Panc1 (cell line): ENCODE measurements at regions not wholly inside any gene's neighbourhood (a gene's known extent, or its start where the extent isn't known, plus 50 kb on each side); places are given as distances from the start of the nearest gene placed in this dataset.

Source experiments
- ATAC-seq: fragments of 200-7000 bp; cut with Tn5 transposase; 2 replicates; pipeline ENCODE4 v1.9.1; 2020; ENCODE audit warnings: mild to moderate bottlenecking, moderate library complexity
- BruUV-seq: library from RNA; stranded (reverse); fragments of 400-500 nt; replicated peaks from 2 replicates; lab custom pipeline; 2021; lab: Mats Ljungman, UMichigan
- CTCF ChIA-PET: fragments of 300-600 bp; sonication (Branson Sonifier 250); formaldehyde crosslinking; loops from one replicate; lab custom pipeline; 2022; ENCODE audit warnings: antibody characterized with exemption; lab: Charles Lee
- POLR2A ChIA-PET: fragments of 300-600 bp; sonication (Branson Sonifier 250); formaldehyde crosslinking; loops from one replicate; lab custom pipeline; 2022; ENCODE audit warnings: antibody characterized with exemption; lab: Charles Lee
- DNase-seq: peaks from one replicate; pipeline ENCODE4 v3.0.0-alpha.2; 2010; ENCODE audit warnings: low read depth, low spot score
- H3K27ac ChIP-seq: 2 replicates; pipeline ENCODE4 v1.5.1; 2011; ENCODE audit warnings: mild to moderate bottlenecking, low read length, inconsistent platforms
- H3K27me3 ChIP-seq: fragments of 200-500 bp; sonication (Bioruptor generic); 2 replicates; pipeline ENCODE4 v1.6.0; 2014; ENCODE audit warnings: low read length, inconsistent platforms; ENCODE audit not compliant: control insufficient read depth, insufficient read depth
- H3K36me3 ChIP-seq: fragments of 200-500 bp; sonication (Bioruptor generic); 2 replicates; pipeline ENCODE4 v1.5.1; 2014; ENCODE audit warnings: inconsistent platforms, mild to moderate bottlenecking, low read length, moderate library complexity; ENCODE audit not compliant: control insufficient read depth, insufficient read depth
- H3K4me1 ChIP-seq: 2 replicates; pipeline ENCODE4 v1.5.1; 2011; ENCODE audit warnings: inconsistent platforms, mild to moderate bottlenecking, low read length, moderate library complexity; ENCODE audit not compliant: control insufficient read depth, insufficient read depth
- H3K4me3 ChIP-seq, 2 experiments: 2 replicates each; pipeline ENCODE4 v1.5.1; 2011 to 2012; ENCODE audit warnings: low read depth in 2 of 2, low read length in 2 of 2, mild to moderate bottlenecking in 2 of 2, inconsistent platforms in 1 of 2, moderate library complexity in 1 of 2
- H3K9me3 ChIP-seq: fragments of 200-500 bp; sonication (Bioruptor generic); 2 replicates; pipeline ENCODE4 v1.5.1; 2014; ENCODE audit warnings: low read depth, mild to moderate bottlenecking, inconsistent platforms, low read length, moderate library complexity; ENCODE audit not compliant: control insufficient read depth, insufficient read depth
- CTCF ChIP-seq: fragments of 450-650 bp; IDR thresholded peaks from 2 replicates; pipeline ENCODE4 v1.5.1; 2017; ENCODE audit warnings: mild to moderate bottlenecking
- POLR2AphosphoS5 ChIP-seq: IDR thresholded peaks from 2 replicates; pipeline ENCODE4 v1.6.1; 2012; ENCODE audit warnings: mild to moderate bottlenecking, low read depth, low read length, moderate library complexity
- REST ChIP-seq, 2 experiments: IDR thresholded peaks; 2 replicates each; pipeline ENCODE4 v1.6.1; 2011 to 2012; ENCODE audit warnings: low read depth in 2 of 2, control low read depth in 1 of 2, low read length in 1 of 2, mild to moderate bottlenecking in 1 of 2, moderate library complexity in 1 of 2; ENCODE audit not compliant: insufficient read depth in 1 of 2
- SIN3A ChIP-seq: IDR thresholded peaks from 2 replicates; pipeline ENCODE4 v1.6.1; 2012; ENCODE audit warnings: low read depth, mild to moderate bottlenecking, low read length, moderate library complexity, borderline replicate concordance; ENCODE audit not compliant: insufficient read depth
- TCF7L2 ChIP-seq: IDR thresholded peaks from 2 replicates; pipeline ENCODE4 v1.6.1; 2011; ENCODE audit warnings: mild to moderate bottlenecking, low read depth, low read length, inconsistent platforms
- in situ Hi-C: cut with HindIII; loops from 2 replicates; pipeline ENCODE4 v1.10.0; 2016; ENCODE audit warnings: low sequenced_read_pairs, low pct_unique_long_range_greater_than_20kb
- intact Hi-C: fragments of 100-400 bp; cut with micrococcal nuclease; formaldehyde crosslinking; loops from one replicate; pipeline ENCODE4 v1.10.0; 2022; ENCODE audit not compliant: unreplicated experiment

GRCh38 chr1:116290085-116290705 lies 82.8 kb upstream of the ATP1A1 start:
- H3K4me1 ChIP-seq, result no peaks in the 10 kb centered on the region
- POLR2A ChIA-PET, result no interaction called here
- in situ Hi-C loops, result no loop called here
- BruUV-seq, result no TSS peak
- ATAC-seq, result no peak
- no peaks in the 10 kb centered on the region for H3K27me3 ChIP-seq
- H3K36me3 ChIP-seq, result no peaks in the 10 kb centered on the region
- no peak overlapping the region for H3K27ac ChIP-seq
- H3K9me3 ChIP-seq, result no peaks in the 10 kb centered on the region
- intact Hi-C loops, result no loop called here
- DNase-seq, result no peak
- CTCF ChIA-PET, result no interaction called here
- no peak overlapping the region for H3K4me3 ChIP-seq
- TF ChIP-seq REST (IDR thresholded peaks at IDR 0.05; ENCODE audit: insufficient read depth in 1 of 2, low read depth in 2 of 2, low read length in 1 of 2) (no peak), CTCF (no peak), POLR2AphosphoS5 (no peak), TCF7L2 (no peak), SIN3A (no peak)

GRCh38 chr1:116291024-116291423 lies 82.0 kb upstream of the ATP1A1 start:
- CTCF ChIA-PET, result no interaction called here
- BruUV-seq, result no TSS peak
- Histone ChIP-seq H3K4me3 (no peak overlapping the region), H3K4me1 (no peaks in the 10 kb centered on the region), H3K9me3 (no peaks in the 10 kb centered on the region), H3K36me3 (no peaks in the 10 kb centered on the region), H3K27ac (no peak overlapping the region), H3K27me3 (no peaks in the 10 kb centered on the region)
- POLR2A ChIA-PET, result no interaction called here
- intact Hi-C loops (no loop called here), in situ Hi-C loops (no loop called here)
- TF ChIP-seq REST (IDR thresholded peaks at IDR 0.05; ENCODE audit: insufficient read depth in 1 of 2, low read depth in 2 of 2, low read length in 1 of 2) (no peak), SIN3A (no peak), POLR2AphosphoS5 (no peak), CTCF (no peak), TCF7L2 (no peak)
- DNase-seq (no peak), ATAC-seq (no peak)
